K562 (cell line): ENCODE measurements at regions not wholly inside any gene's neighbourhood (a gene's known extent, or its start where the extent isn't known, plus 50 kb on each side); places are given as distances from the start of the nearest gene placed in this dataset.

Experiments
- ATAC-seq: fragments of 200-7000 bp; cut with Tn5 transposase; 3 replicates; pipeline ENCODE4 v1.9.1; 2020; ENCODE audit warnings: moderate library complexity
- BruUV-seq: library from RNA; stranded (reverse); fragments of 400-500 nt; replicated peaks from 2 replicates; lab custom pipeline; 2021; lab: Mats Ljungman, UMichigan
- CTCF ChIA-PET: fragments of 300-600 bp; formaldehyde crosslinking; extraction: SDS; loops from one replicate; lab custom pipeline; 2021; ENCODE audit warnings: low intra/inter-chr PET ratio; lab: Yijun Ruan, JAX
- POLR2A ChIA-PET: fragments of 300-600, 350-650 bp; sonication (Branson Sonifier 250); formaldehyde crosslinking; extraction: SDS; loops from one replicate; lab custom pipeline; 2021; ENCODE audit warnings: antibody characterized with exemption, inconsistent platforms; lab: Yijun Ruan, JAX
- DNase-seq, 4 experiments: peaks; one replicate each; pipeline versions ENCODE4 v3.0.0 to v3.0.0-alpha.2; 2011 to 2018; ENCODE audit warnings: low spot score in 3 of 4, mixed read lengths in 3 of 4; ENCODE audit errors: extremely low read depth in 1 of 4
- FAIRE-seq: peaks from 2 replicates; lab custom pipeline; 2011; peaks lifted over from hg19 to GRCh38; lab: Jason Lieb, UNC
- H2AFZ ChIP-seq: 2 replicates; pipeline ENCODE4 v1.6.0; 2011; ENCODE audit warnings: low read depth, low read length, control low read depth, inconsistent platforms
- H3K27ac ChIP-seq: fragments of 200-600 bp; 3 replicates; pipeline ENCODE4 v1.8.0; 2011; ENCODE audit warnings: low read depth, mild to moderate bottlenecking, control low read depth, inconsistent platforms, low read length, moderate library complexity, mixed read lengths; ENCODE audit errors: extremely low read depth
- H3K27me3 ChIP-seq, 2 experiments: fragments of 300-600 bp in 1 of 2; 2 replicates in 1 of 2; 3 replicates in 1 of 2; pipeline versions ENCODE4 v1.6.0 to v1.8.0; 2011; ENCODE audit warnings: inconsistent platforms in 2 of 2, low read length in 2 of 2, mild to moderate bottlenecking in 1 of 2, mixed read lengths in 1 of 2, moderate library complexity in 1 of 2; ENCODE audit not compliant: control insufficient read depth in 2 of 2, insufficient read depth in 2 of 2
- H3K36me3 ChIP-seq: fragments of 300-600 bp; 3 replicates; pipeline ENCODE4 v1.8.0; 2011; ENCODE audit warnings: mild to moderate bottlenecking, low read length, inconsistent platforms; ENCODE audit not compliant: control insufficient read depth, insufficient read depth
- H3K4me1 ChIP-seq, 2 experiments: fragments of 200-600 bp in 1 of 2; replicated peaks in 1 of 2; 2 replicates in 1 of 2; 3 replicates in 1 of 2; pipeline versions ENCODE4 v1.5.1 to v1.8.0; 2011; ENCODE audit warnings: inconsistent platforms in 2 of 2, low read length in 2 of 2, mild to moderate bottlenecking in 1 of 2, mixed read lengths in 1 of 2, moderate library complexity in 1 of 2; ENCODE audit not compliant: control insufficient read depth in 2 of 2, insufficient read depth in 2 of 2
- H3K4me2 ChIP-seq: 2 replicates; pipeline ENCODE4 v1.6.1; 2011; ENCODE audit warnings: low read length, control low read depth, inconsistent platforms, mixed read lengths; ENCODE audit not compliant: insufficient read depth
- H3K4me3 ChIP-seq: fragments of 200-600 bp; sonication (generic), shearing (Covaris generic); 2 replicates; pipeline ENCODE4 v1.5.1; 2016; ENCODE audit warnings: control low read depth, inconsistent platforms
- H3K79me2 ChIP-seq: fragments of 200-600 bp; 3 replicates; pipeline ENCODE4 v1.8.0; 2011; ENCODE audit warnings: low read length, inconsistent platforms; ENCODE audit not compliant: control insufficient read depth, insufficient read depth
- H3K9ac ChIP-seq, 2 experiments: 2 replicates each; pipeline versions ENCODE4 v1.6.0 to v1.6.1; 2011; ENCODE audit warnings: low read depth in 2 of 2, low read length in 2 of 2, control low read depth in 1 of 2, inconsistent platforms in 1 of 2, mild to moderate bottlenecking in 1 of 2, mixed read lengths in 1 of 2; ENCODE audit not compliant: insufficient read depth in 1 of 2
- H3K9me1 ChIP-seq: one replicate; pipeline ENCODE4 v1.6.0; 2011; ENCODE audit warnings: inconsistent platforms, mild to moderate bottlenecking, low read length, moderate library complexity; ENCODE audit not compliant: control insufficient read depth, insufficient read depth
- H3K9me3 ChIP-seq: replicated peaks from 2 replicates; pipeline ENCODE4 v1.5.1; 2011; ENCODE audit warnings: low read depth, low read length, inconsistent platforms; ENCODE audit not compliant: control insufficient read depth, insufficient read depth
- H4K20me1 ChIP-seq: replicated peaks from 2 replicates; pipeline ENCODE4 v1.6.1; 2011; ENCODE audit warnings: low read length, inconsistent platforms, mixed read lengths; ENCODE audit not compliant: control insufficient read depth, insufficient read depth
- CREM ChIP-seq: IDR thresholded peaks from 2 replicates; pipeline ENCODE4 v1.6.1; 2014; ENCODE audit warnings: antibody characterized with exemption, low read depth
- EP400 ChIP-seq: fragments of 450-650 bp; IDR thresholded peaks from 2 replicates; pipeline ENCODE4 v1.6.1; 2017; ENCODE audit warnings: antibody characterized with exemption, mild to moderate bottlenecking, moderate library complexity
- ID3 ChIP-seq, 2 experiments: fragments of 250-450 bp in 1 of 2; fragments of 450-650 bp in 1 of 2; sonication (Bioruptor Pico) in 1 of 2; IDR thresholded peaks; 2 replicates each; pipeline versions ENCODE4 v1.6.1 to v1.8.0; 2016 to 2021; ENCODE audit warnings: mild to moderate bottlenecking in 2 of 2, moderate library complexity in 2 of 2, missing compliant biosample characterization in 1 of 2, missing genetic modification characterization in 1 of 2
- ZNF316 ChIP-seq: fragments of 450-650 bp; IDR thresholded peaks from 2 replicates; pipeline ENCODE4 v1.6.1; 2016
- WGBS: fragments of 100-300 bp; shearing (Covaris generic); methylation state at CpG from one replicate; pipeline ENCODE4 v1.1.6; 2016; ENCODE audit warnings: low coverage, mixed read lengths; ENCODE audit not compliant: insufficient coverage; ENCODE audit errors: missing lambda C conversion rate; 5-methylcytosine and 5-hydroxymethylcytosine counted together
- in situ Hi-C: fragments of 300-500 bp; cut with MboI; formaldehyde crosslinking; loops from 4 replicates; pipeline ENCODE4 v1.15.0; 2018; ENCODE audit warnings: inconsistent platforms, mixed read lengths
- intact Hi-C: fragments of 100-400 bp; cut with micrococcal nuclease; formaldehyde crosslinking; loops from 2 replicates; pipeline ENCODE4 v1.14.2; 2022

- Histone ChIP-seq H3K9ac (no peak overlapping the region), H3K27me3 (peaks cover 0 to 4% of the 10 kb centered on the region in 2 experiments; a peak in 1 of 5 replicates), H3K4me2 (no peak overlapping the region), H3K9me1 (no peaks in the 10 kb centered on the region), H4K20me1 (no peaks in the 10 kb centered on the region), H3K27ac (no peak overlapping the region), H3K36me3 (no peaks in the 10 kb centered on the region), H3K4me3 (no peak overlapping the region), H3K79me2 (no peaks in the 10 kb centered on the region), H3K9me3 (no peaks in the 10 kb centered on the region), H3K4me1 (no peaks in the 10 kb centered on the region; a peak in 1 of 5 replicates), H2AFZ (no peak overlapping the region)
- BruUV-seq, result no TSS peak
- intact Hi-C loops, result no loop called here
- POLR2A ChIA-PET, result interaction anchor here (0.7 kb wide), 1 partner anchor 9 kb away, joined by 3 read pairs; no protein-coding TSS in a partner anchor
- TF ChIP-seq ZNF316 (0 out of 2 replicates have a peak, but pooled peaks have one; percentile 13), CREM (no peak), ID3 (CRISPR knock-in tag; IDR thresholded peaks at IDR 0.05) (no peak), ID3 (tag; IDR thresholded peaks at IDR 0.05) (no peak), EP400 (no peak)
- CTCF ChIA-PET, result no interaction called here
- 0% methylated on average over 8 of the region's 8 CpGs for WGBS
- ATAC-seq (no peak), FAIRE-seq (no peak), DNase-seq (no peak)
- in situ Hi-C loops, result no loop called here
Observed at GRCh38 chr9:89804766-89805531, 200.1 kb downstream of the GADD45G start.
